GM19043 (cell line): ENCODE measurements at regions not wholly inside any gene's neighbourhood (a gene's known extent, or its start where the extent isn't known, plus 50 kb on each side); places are given as distances from the start of the nearest gene placed in this dataset.

Experiments used
- ATAC-seq: cut with Tn5 transposase; IDR thresholded peaks from one replicate; pipeline ENCODE4 v1.9.1; 2021; ENCODE audit warnings: low read depth; ENCODE audit not compliant: unreplicated experiment

DNA sequence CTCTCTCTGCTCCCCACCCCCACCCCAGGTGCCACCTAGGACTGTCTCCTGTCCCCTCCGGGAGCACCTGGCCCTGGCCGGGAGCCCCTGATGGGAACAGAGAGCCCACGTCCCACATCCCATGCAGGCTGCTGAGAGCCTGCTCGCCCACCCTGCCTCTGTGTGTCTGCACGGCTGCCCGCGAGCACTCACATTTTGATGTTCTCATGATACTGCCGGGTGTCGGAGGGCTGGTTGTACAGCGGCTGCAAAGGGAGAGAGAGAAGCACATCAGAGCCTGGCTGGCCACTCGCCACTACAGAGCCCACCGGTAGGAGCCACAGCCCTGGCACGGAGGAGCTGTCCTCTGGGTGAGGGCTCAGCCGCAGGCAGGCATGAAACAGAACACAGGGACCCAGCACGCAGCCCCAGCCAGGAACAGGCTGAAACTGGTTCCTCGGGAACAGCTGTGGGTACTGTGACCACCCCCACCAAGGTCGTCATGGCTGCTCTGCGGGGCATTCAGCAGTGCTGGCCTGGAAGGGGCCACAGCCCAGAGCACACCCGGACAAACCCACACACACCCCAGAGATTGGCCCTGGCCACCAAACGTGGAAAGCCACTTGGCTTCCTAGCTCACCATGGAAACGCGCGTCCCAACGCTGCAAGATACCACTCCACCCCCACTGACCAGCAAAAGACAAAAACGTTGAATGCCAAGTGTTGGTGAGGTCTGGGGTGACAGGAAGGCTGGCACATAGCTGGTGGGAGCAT lies 117.6 kb downstream of the NCOR2 start:
- ATAC-seq: no peak

DNA sequence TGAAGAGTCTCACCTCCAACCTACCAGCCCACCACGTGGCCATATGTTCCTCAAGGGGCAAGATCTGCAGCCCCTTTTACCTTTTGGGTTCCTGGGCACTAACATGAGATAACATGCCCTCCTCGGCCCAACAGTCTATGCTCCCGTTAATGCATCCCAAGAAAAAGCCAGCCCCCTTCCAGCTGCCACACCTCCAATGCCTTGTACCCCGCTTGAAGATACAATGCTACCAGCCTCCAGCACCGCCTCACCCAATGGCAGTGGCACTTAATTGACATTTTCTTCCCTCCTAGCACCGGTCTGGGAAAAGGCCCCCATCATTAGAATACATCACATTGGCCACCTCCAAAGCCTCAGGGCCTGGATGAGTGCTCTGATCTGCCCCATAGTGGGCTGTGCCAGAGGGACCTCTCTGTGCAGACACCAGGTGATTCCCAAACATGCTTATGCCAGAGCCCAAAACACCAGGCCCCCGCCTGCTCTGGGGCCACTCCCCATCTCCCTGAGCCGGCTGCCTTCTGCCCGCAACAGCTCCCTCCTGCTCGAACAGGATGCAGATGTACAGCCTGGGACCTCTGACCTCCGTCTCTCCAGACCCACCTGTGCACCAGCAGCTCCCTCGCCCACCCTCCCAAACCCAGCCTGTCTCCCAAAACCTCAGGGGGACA lies 118.3 kb downstream of the NCOR2 start:
- no peak for ATAC-seq

GRCh38 chr12:124448241-124448954 lies 119.0 kb downstream of the NCOR2 start:
- no peak for ATAC-seq

GRCh38 chr12:124446364-124446763 lies 121.0 kb downstream of the NCOR2 start:
- no peak for ATAC-seq

DNA sequence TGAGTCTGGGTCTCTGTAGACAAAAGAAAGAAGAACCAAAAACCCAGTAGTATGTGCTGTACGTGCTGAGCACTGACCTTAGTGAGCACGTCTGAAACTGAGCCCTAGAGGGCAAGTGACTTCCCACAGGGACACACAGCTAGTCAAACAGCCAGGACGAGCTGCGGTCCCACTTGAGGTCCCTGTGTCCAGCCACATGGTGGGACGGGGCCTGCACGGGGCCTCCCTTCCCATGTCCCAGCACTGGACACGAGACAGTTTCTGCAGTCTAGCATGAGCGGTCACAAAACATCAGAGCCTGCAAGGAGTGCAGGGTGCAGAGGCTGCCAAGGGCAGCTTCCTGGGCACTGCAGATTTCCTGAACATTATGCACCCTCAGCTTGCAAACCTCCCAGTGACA lies 121.6 kb downstream of the NCOR2 start:
- no peak for ATAC-seq

- no peak for ATAC-seq
These were observed 122.2 kb downstream of the NCOR2 start for GRCh38 chr12:124445121-124445718.

GRCh38 chr12:124443931-124444712 lies 123.3 kb downstream of the NCOR2 start:
- no peak for ATAC-seq

GRCh38 chr12:124442772-124443445 lies 124.5 kb downstream of the NCOR2 start:
- ATAC-seq: no peak

GRCh38 chr12:124442281-124442680 lies 125.1 kb downstream of the NCOR2 start:
- ATAC-seq: no peak

DNA sequence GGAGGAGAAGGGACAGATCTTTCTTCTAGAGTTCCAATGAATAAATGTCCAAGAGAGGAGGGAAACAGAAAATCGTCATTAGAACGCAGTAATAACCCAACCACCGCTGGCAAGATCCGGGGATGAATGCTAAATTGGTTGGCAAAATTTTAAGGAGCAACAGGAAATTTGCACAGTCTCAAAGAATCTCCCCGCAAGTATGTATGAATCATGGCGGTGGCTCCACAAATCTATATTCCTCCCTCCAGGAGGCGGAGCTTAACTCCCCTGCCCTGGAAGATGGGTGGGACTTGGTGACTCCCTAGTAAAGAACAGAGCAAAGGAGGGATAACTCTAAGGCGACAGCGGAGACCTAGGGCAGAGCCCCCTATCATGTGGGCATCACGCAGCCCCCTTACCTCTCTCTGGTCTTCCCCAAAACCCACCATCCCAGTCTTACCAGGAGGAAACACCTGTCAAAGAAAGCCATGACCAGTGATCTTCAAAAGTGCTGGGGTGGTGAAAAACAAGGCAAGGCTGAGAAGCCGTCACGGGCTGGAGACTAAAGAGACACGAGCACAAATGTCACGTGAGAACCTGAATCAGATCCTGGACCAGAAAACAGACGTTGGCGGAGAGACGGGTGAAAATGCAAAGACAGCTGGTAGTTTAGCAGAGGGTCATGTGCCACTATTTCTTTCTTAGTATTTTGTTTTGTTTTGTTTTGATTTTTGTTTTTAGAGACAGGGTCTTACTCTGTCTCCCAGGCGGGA lies 125.8 kb downstream of the NCOR2 start:
- no peak for ATAC-seq

- no peak for ATAC-seq
These were observed 126.5 kb downstream of the NCOR2 start for GRCh38 chr12:124440841-124441381.

GRCh38 chr12:124440031-124440626 lies 127.3 kb downstream of the NCOR2 start:
- ATAC-seq: no peak

DNA sequence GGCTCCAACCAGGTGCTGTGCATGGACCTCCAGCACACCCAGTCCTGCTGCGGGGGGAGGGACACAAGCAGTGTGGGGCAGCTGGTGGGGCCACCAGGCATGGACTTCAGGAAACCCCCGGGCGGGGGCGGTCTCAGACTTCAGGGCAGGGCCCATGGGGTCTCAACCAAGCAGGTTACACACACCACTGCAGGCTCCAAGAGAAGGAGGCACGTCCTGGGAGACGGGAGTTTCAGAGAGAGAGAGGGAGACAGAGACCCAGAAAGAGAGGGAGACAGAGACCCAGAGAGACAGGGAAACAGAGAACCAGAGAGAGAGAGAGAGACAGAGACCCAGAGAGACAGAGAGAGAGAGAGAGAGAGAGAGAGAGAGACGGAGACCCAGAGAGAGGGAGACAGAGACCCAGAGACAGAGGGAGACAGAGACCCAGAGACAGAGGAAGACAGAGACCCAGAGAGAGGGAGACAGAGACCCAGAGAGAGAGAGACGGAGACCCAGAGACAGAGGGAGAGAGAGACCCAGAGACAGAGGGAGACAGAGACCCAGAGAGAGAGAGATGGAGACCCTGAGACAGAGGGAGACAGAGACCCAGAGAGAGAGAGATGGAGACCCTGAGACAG lies 128.9 kb downstream of the NCOR2 start:
- ATAC-seq: no peak

DNA sequence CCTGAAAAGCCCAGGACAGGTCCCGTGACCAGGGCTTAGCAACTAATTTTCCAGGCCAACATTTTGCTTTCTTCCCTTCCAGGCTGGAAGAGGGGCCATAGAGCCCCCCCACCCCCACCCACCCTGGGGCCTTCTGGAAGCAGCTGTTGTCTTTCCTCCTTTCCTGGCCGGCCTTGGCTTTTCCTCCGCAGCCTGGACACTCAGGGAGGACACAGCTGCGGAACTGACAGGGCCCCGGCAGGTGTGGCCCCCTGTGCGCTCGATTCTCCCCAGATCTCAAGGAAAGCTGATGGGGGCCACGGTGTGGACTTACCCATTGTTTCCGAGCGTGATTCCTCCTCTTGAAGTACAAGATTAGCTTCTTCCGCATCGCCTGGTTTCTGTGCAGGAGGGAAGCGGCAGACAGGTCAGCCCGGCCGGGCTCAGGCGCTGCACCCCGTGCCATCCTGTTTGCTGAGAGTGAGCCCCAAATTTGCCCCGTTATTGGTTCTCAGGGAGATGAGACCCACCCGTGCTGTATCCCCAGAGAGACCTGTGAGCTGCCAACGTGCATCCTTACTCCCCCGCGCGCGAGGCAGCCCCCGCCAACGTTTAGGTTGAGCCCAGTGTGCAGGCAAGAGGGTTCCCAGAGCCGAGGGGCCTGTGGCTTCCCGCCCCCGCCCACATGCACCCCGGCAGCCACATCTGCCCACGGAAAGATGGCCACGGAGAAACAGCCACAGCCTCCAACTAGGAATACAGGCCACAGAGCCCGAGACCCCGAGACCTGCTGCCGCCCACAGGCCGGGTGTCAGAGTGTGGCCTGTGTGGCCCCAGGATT lies 129.6 kb downstream of the NCOR2 start:
- no peak for ATAC-seq

GRCh38 chr12:124437121-124437520 lies 130.3 kb downstream of the NCOR2 start:
- no peak for ATAC-seq

DNA sequence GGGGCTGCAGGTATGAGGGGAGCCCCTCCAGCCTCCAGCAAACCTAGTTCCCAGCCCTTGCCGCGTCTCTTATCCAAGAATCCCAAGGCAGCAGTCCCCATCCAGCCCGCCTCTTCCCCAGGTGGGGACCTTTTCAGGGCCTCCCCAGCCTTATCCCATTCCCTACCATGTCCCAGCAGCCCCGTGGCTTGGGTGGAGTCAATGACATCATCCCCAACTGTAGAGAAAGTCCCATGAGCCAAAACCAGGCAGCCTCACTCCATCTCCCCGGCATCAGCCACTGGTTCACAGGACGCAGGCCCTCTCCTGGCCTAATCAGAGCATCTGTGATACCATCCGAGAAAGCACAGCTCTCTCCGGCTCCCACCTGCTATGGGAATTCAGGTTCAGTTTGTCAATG lies 131.0 kb downstream of the NCOR2 start:
- ATAC-seq: no peak

- no peak for ATAC-seq
These were observed 131.5 kb downstream of the NCOR2 start for GRCh38 chr12:124435806-124436345.
